A549 (cell line): ENCODE measurements at regions not wholly inside any gene's neighbourhood (a gene's known extent, or its start where the extent isn't known, plus 50 kb on each side); places are given as distances from the start of the nearest gene placed in this dataset.
A peak's percentile ranks its signal among the peaks of the same experiment; 100 is the strongest.

Source experiments
- ATAC-seq, 2 experiments: fragments of 200-7000 bp in 1 of 2; fragments of >200 bp in 1 of 2; cut with Nextera tagmentation in 1 of 2; cut with Tn5 transposase in 1 of 2; 3 replicates each; pipeline versions ENCODE4 v1.8.0 to v1.9.1; 2018 to 2020; ENCODE audit warnings: mild to moderate bottlenecking in 1 of 2, moderate library complexity in 1 of 2
- CTCF ChIA-PET: fragments of 300-600 bp; sonication (Branson Sonifier 250); formaldehyde crosslinking; extraction: SDS; loops from one replicate; lab custom pipeline; 2021; ENCODE audit warnings: antibody characterized with exemption, inconsistent platforms; lab: Yijun Ruan, JAX
- POLR2A ChIA-PET: fragments of 350-600 bp; formaldehyde crosslinking; extraction: SDS; loops from one replicate; lab custom pipeline; 2021; ENCODE audit warnings: antibody characterized with exemption, inconsistent platforms; lab: Yijun Ruan, JAX
- DNase-seq, 2 experiments: peaks; one replicate each; pipeline versions ENCODE4 v3.0.0 to v3.0.0-alpha.2; 2011 to 2016; ENCODE audit warnings: low read depth in 1 of 2, low spot score in 1 of 2
- FAIRE-seq: peaks from 2 replicates; lab custom pipeline; 2011; peaks lifted over from hg19 to GRCh38; lab: Jason Lieb, UNC
- H3K27ac ChIP-seq, 2 experiments: fragments of >200 bp; sonication (Bioruptor Twin); formaldehyde crosslinking; 3 replicates each; pipeline ENCODE4 v1.5.1; 2016 to 2017
- H3K4me1 ChIP-seq: fragments of >200 bp; sonication (Bioruptor Twin); formaldehyde crosslinking; 3 replicates; pipeline ENCODE4 v1.6.1; 2016
- H3K4me2 ChIP-seq: fragments of >200 bp; sonication (Bioruptor Twin); formaldehyde crosslinking; 3 replicates; pipeline ENCODE4 v1.6.1; 2016
- H3K4me3 ChIP-seq: fragments of >200 bp; sonication (Bioruptor Twin); formaldehyde crosslinking; 3 replicates; pipeline ENCODE4 v1.5.1; 2016
- H3K9me3 ChIP-seq: fragments of >200 bp; sonication (Bioruptor Twin); formaldehyde crosslinking; 3 replicates; pipeline ENCODE4 v1.6.1; 2016
- BHLHE40 ChIP-seq: IDR thresholded peaks from 2 replicates; pipeline ENCODE4 v1.6.1; 2012; ENCODE audit warnings: low read depth, low read length, inconsistent platforms
- CHD4 ChIP-seq: fragments of 200-600 bp; sonication (generic); IDR thresholded peaks from 2 replicates; pipeline ENCODE4 v1.6.1; 2016; ENCODE audit warnings: antibody characterized with exemption, mild to moderate bottlenecking, borderline replicate concordance
- FOSL2 ChIP-seq, 2 experiments: fragments of 450-650 bp in 1 of 2; fragments of >200 bp in 1 of 2; sonication (Bioruptor Twin) in 1 of 2; formaldehyde crosslinking; IDR thresholded peaks; 2 replicates each; pipeline versions ENCODE4 v1.5.0 to v1.6.1; 2016 to 2020; ENCODE audit warnings: mild to moderate bottlenecking in 1 of 2, moderate library complexity in 1 of 2
- GATA3 ChIP-seq: IDR thresholded peaks from 2 replicates; pipeline ENCODE4 v1.6.1; 2012; ENCODE audit warnings: borderline replicate concordance
- HDAC2 ChIP-seq: fragments of 200-600 bp; sonication (generic); IDR thresholded peaks from 2 replicates; pipeline ENCODE4 v1.6.1; 2016
- JUNB ChIP-seq: fragments of >200 bp; sonication (Bioruptor Twin); formaldehyde crosslinking; IDR thresholded peaks from 2 replicates; pipeline ENCODE4 v1.6.1; 2016
- KDM5A ChIP-seq: fragments of 200-600 bp; sonication (generic); IDR thresholded peaks from 2 replicates; pipeline ENCODE4 v1.6.1; 2016; ENCODE audit warnings: antibody characterized with exemption, mild to moderate bottlenecking
- MAFK ChIP-seq: fragments of 450-650 bp; IDR thresholded peaks from 2 replicates; pipeline ENCODE4 v1.6.1; 2014; ENCODE audit not compliant: partially characterized antibody
- MAZ ChIP-seq: fragments of 150-350 bp; IDR thresholded peaks from 2 replicates; pipeline ENCODE4 v1.6.1; 2014; ENCODE audit warnings: antibody characterized with exemption, low read depth, low read length, borderline replicate concordance
- NR3C1 ChIP-seq: fragments of >200 bp; sonication (Bioruptor Twin); formaldehyde crosslinking; IDR thresholded peaks from 3 replicates; pipeline ENCODE4 v1.6.1; 2017
- PHF8 ChIP-seq: fragments of 200-600 bp; sonication (generic); IDR thresholded peaks from 2 replicates; pipeline ENCODE4 v1.6.1; 2016; ENCODE audit warnings: low read depth, mild to moderate bottlenecking, antibody characterized with exemption, moderate library complexity, borderline replicate concordance
- POLR2AphosphoS2 ChIP-seq: conservative IDR thresholded peaks from 2 replicates; pipeline ENCODE4 v1.6.1; 2012; ENCODE audit warnings: low read length, improper control_type of control experiment, inconsistent platforms
- RAD21 ChIP-seq, 2 experiments: fragments of >200 bp in 1 of 2; sonication (Bioruptor Twin) in 1 of 2; formaldehyde crosslinking in 1 of 2; IDR thresholded peaks in 1 of 2; conservative IDR thresholded peaks in 1 of 2; 2 replicates in 1 of 2; 3 replicates in 1 of 2; pipeline ENCODE4 v1.6.1; 2012 to 2018; ENCODE audit warnings: inconsistent platforms in 1 of 2
- TP53 ChIP-seq: fragments of 250-450 bp; sonication (Bioruptor Pico); IDR thresholded peaks from 2 replicates; pipeline ENCODE4 v1.5.0; 2021; ENCODE audit warnings: mild to moderate bottlenecking, moderate library complexity
- ZC3H11A ChIP-seq: fragments of 450-650 bp; IDR thresholded peaks from 2 replicates; pipeline ENCODE4 v1.6.1; 2014; ENCODE audit warnings: antibody characterized with exemption, mild to moderate bottlenecking
- ZFP36 ChIP-seq: fragments of 450-650 bp; IDR thresholded peaks from 2 replicates; pipeline ENCODE4 v1.6.1; 2014; ENCODE audit warnings: borderline replicate concordance; ENCODE audit not compliant: partially characterized antibody
- WGBS: methylation state at CpG from one replicate; pipeline ENCODE4 v1.1.6; 2017; ENCODE audit errors: missing lambda C conversion rate; 5-methylcytosine and 5-hydroxymethylcytosine counted together
- TF ChIP-seq, protein P1 (sequence below): IDR thresholded peaks from 2 replicates; pipeline ENCODE4 v1.6.1; 2012
- TF ChIP-seq, protein P2 (sequence below): fragments of 200-600 bp; sonication (generic); IDR thresholded peaks from 2 replicates; pipeline ENCODE4 v1.6.1; 2016; ENCODE audit warnings: antibody characterized with exemption, mild to moderate bottlenecking, moderate library complexity
- TF ChIP-seq, protein P3 (sequence below): fragments of 250-450 bp; sonication (Bioruptor Pico); IDR thresholded peaks from 2 replicates; pipeline ENCODE4 v1.5.0; 2020; ENCODE audit warnings: low read depth, mild to moderate bottlenecking, moderate library complexity
- TF ChIP-seq, protein P4 (sequence below): IDR thresholded peaks from 2 replicates; pipeline ENCODE4 v1.6.1; 2012
- TF ChIP-seq, protein P5 (sequence below): fragments of 150-350 bp; IDR thresholded peaks from 2 replicates; pipeline ENCODE4 v1.6.1; 2014; ENCODE audit warnings: low read depth, mild to moderate bottlenecking, low read length
- TF ChIP-seq, protein P6 (sequence below): fragments of >200 bp; sonication (Bioruptor Twin); formaldehyde crosslinking; IDR thresholded peaks from 2 replicates; pipeline ENCODE4 v1.6.1; 2016
- TF ChIP-seq, protein P7 (sequence below): fragments of 450-650 bp; IDR thresholded peaks from 2 replicates; pipeline ENCODE4 v1.6.1; 2014; ENCODE audit warnings: antibody characterized with exemption
- TF ChIP-seq, protein P8 (sequence below): fragments of 250-450 bp; sonication (Bioruptor Pico); IDR thresholded peaks from 2 replicates; pipeline ENCODE4 v1.5.0; 2021; ENCODE audit warnings: mild to moderate bottlenecking, moderate library complexity, borderline replicate concordance

DNA sequence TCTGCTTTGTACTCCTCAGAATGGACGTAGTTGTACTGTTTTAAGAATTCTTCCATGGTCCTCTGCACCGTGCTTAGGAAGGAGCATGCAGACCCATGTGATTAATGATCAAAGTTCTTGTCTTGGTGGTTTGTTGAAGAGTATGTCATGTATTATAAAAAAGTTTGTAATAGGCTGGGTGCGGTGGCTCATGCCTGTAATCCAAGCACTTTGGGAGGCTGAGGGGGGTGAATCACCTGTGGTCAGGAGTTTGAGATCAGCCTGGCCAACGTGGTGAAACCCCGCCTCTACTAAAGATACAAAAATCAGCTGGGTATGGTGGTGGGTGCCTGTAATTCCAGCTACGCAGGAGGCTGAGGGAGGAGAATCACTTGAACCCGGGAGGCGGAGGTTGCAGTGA is 61.8 kb upstream of the RTL1 start:
- POLR2A ChIA-PET = no interaction called here
- Histone ChIP-seq H3K27ac (no peak overlapping the region), H3K4me1 (no peaks in the 10 kb centered on the region), H3K9me3 (no peaks in the 10 kb centered on the region), H3K4me3 (no peak overlapping the region), H3K4me2 (no peak overlapping the region)
- ATAC-seq = no peak
- no peak for DNase-seq
- no peak for TF ChIP-seq KDM5A
- TF ChIP-seq, protein P1, sequence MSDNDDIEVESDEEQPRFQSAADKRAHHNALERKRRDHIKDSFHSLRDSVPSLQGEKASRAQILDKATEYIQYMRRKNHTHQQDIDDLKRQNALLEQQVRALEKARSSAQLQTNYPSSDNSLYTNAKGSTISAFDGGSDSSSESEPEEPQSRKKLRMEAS = no peak
- TF ChIP-seq, protein P2, sequence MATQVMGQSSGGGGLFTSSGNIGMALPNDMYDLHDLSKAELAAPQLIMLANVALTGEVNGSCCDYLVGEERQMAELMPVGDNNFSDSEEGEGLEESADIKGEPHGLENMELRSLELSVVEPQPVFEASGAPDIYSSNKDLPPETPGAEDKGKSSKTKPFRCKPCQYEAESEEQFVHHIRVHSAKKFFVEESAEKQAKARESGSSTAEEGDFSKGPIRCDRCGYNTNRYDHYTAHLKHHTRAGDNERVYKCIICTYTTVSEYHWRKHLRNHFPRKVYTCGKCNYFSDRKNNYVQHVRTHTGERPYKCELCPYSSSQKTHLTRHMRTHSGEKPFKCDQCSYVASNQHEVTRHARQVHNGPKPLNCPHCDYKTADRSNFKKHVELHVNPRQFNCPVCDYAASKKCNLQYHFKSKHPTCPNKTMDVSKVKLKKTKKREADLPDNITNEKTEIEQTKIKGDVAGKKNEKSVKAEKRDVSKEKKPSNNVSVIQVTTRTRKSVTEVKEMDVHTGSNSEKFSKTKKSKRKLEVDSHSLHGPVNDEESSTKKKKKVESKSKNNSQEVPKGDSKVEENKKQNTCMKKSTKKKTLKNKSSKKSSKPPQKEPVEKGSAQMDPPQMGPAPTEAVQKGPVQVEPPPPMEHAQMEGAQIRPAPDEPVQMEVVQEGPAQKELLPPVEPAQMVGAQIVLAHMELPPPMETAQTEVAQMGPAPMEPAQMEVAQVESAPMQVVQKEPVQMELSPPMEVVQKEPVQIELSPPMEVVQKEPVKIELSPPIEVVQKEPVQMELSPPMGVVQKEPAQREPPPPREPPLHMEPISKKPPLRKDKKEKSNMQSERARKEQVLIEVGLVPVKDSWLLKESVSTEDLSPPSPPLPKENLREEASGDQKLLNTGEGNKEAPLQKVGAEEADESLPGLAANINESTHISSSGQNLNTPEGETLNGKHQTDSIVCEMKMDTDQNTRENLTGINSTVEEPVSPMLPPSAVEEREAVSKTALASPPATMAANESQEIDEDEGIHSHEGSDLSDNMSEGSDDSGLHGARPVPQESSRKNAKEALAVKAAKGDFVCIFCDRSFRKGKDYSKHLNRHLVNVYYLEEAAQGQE = no peak
- FAIRE-seq = no peak
- WGBS = 77% methylated on average over 8 of the region's 8 CpGs
- CTCF ChIA-PET = no interaction called here

DNA sequence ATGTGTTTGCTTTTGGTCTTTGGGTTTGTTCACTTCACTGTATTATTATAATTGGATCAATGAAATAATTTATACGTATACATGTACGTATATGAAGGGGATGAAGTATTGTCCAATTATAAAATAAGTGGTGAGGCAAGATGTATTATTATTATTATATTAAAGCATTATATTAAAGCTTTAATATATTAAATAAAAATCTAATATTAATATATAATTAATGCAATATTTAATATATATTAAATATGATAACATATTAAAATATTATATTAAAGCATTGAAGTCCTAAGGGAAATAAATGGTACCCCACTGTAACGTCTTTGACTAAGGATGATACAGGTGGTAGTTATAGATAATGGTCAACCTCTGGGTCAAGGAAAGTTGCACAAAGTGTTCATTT is 63.7 kb upstream of the RTL1 start:
- H3K4me2 ChIP-seq = no peak overlapping the region
- WGBS = 76% methylated on average over 3 of the region's 3 CpGs
- H3K4me1 ChIP-seq = no peaks in the 10 kb centered on the region
- POLR2A ChIA-PET = no interaction called here
- no peaks in the 10 kb centered on the region for H3K9me3 ChIP-seq
- ATAC-seq = no peak
- DNase-seq = no peak
- FAIRE-seq = no peak
- H3K4me3 ChIP-seq = no peak overlapping the region
- CTCF ChIA-PET = no interaction called here
- no peak for TF ChIP-seq TP53 (CRISPR knock-in tag)
- no peak for TF ChIP-seq JUNB
- no peak for TF ChIP-seq GATA3
- TF ChIP-seq ZC3H11A = no peak
- TF ChIP-seq FOSL2 (IDR thresholded peaks at IDR 0.05) = no peak
- no peak for TF ChIP-seq FOSL2 (CRISPR knock-in tag; IDR thresholded peaks at IDR 0.05)
- TF ChIP-seq, protein P3, sequence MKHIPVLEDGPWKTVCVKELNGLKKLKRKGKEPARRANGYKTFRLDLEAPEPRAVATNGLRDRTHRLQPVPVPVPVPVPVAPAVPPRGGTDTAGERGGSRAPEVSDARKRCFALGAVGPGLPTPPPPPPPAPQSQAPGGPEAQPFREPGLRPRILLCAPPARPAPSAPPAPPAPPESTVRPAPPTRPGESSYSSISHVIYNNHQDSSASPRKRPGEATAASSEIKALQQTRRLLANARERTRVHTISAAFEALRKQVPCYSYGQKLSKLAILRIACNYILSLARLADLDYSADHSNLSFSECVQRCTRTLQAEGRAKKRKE (CRISPR knock-in tag) = no peak
- TF ChIP-seq PHF8 = no peak
- no peak for TF ChIP-seq CHD4
- TF ChIP-seq, protein P4, sequence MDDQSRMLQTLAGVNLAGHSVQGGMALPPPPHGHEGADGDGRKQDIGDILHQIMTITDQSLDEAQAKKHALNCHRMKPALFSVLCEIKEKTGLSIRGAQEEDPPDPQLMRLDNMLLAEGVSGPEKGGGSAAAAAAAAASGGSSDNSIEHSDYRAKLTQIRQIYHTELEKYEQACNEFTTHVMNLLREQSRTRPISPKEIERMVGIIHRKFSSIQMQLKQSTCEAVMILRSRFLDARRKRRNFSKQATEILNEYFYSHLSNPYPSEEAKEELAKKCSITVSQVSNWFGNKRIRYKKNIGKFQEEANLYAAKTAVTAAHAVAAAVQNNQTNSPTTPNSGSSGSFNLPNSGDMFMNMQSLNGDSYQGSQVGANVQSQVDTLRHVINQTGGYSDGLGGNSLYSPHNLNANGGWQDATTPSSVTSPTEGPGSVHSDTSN = no peak
- TF ChIP-seq, protein P5, sequence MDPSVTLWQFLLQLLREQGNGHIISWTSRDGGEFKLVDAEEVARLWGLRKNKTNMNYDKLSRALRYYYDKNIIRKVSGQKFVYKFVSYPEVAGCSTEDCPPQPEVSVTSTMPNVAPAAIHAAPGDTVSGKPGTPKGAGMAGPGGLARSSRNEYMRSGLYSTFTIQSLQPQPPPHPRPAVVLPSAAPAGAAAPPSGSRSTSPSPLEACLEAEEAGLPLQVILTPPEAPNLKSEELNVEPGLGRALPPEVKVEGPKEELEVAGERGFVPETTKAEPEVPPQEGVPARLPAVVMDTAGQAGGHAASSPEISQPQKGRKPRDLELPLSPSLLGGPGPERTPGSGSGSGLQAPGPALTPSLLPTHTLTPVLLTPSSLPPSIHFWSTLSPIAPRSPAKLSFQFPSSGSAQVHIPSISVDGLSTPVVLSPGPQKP = no peak
- no peak for TF ChIP-seq ZFP36
- TF ChIP-seq BHLHE40 = no peak
- TF ChIP-seq, all 56 proteins: peak for 0
- H3K27ac ChIP-seq = no peak overlapping the region

DNA sequence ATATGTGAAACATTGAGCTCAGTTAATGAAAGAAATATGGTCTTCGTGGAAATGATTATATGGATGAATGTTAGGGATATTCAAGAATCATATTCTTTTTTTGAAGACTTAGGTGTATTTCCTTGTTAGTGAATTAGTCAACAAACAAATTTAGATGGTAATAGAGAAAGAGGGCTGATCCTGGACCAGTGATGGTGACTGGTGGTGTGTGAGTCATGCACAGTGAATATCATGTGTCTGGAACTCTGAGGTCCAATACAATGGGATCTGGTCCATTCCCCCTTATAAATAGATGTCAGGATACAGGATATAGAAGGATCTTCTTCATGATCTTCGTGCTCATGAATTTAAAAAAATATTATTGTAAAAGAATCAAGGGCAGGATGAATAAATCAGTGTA is 64.4 kb upstream of the RTL1 start:
- FAIRE-seq = peak; percentile 83
- 0 out of 3 replicates have a peak, but pooled peaks cover 3% of the 10 kb centered on the region for H3K4me1 ChIP-seq
- ChIA-PET CTCF (no interaction called here), POLR2A (no interaction called here)
- no peaks in the 10 kb centered on the region for H3K9me3 ChIP-seq
- H3K4me2 ChIP-seq = no peak overlapping the region
- H3K27ac ChIP-seq = no peak overlapping the region
- 51% methylated on average over 2 of the region's 2 CpGs for WGBS
- DNase-seq = no peak
- no peak for ATAC-seq
- H3K4me3 ChIP-seq = no peak overlapping the region
- TF ChIP-seq MAFK (no peak), RAD21 (conservative IDR thresholded peaks at IDR 0.05 in 1 of 2, IDR thresholded peaks at IDR 0.05 in 1 of 2) (no peak), FOSL2 (IDR thresholded peaks at IDR 0.05) (no peak), FOSL2 (CRISPR knock-in tag; IDR thresholded peaks at IDR 0.05) (no peak), NR3C1 (no peak), POLR2AphosphoS2 (no peak), HDAC2 (no peak), MAZ (no peak)
- TF ChIP-seq, protein P6, sequence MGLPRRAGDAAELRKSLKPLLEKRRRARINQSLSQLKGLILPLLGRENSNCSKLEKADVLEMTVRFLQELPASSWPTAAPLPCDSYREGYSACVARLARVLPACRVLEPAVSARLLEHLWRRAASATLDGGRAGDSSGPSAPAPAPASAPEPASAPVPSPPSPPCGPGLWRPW = no peak
- TF ChIP-seq, protein P7, sequence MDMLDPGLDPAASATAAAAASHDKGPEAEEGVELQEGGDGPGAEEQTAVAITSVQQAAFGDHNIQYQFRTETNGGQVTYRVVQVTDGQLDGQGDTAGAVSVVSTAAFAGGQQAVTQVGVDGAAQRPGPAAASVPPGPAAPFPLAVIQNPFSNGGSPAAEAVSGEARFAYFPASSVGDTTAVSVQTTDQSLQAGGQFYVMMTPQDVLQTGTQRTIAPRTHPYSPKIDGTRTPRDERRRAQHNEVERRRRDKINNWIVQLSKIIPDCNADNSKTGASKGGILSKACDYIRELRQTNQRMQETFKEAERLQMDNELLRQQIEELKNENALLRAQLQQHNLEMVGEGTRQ = no peak
- TF ChIP-seq, protein P8, sequence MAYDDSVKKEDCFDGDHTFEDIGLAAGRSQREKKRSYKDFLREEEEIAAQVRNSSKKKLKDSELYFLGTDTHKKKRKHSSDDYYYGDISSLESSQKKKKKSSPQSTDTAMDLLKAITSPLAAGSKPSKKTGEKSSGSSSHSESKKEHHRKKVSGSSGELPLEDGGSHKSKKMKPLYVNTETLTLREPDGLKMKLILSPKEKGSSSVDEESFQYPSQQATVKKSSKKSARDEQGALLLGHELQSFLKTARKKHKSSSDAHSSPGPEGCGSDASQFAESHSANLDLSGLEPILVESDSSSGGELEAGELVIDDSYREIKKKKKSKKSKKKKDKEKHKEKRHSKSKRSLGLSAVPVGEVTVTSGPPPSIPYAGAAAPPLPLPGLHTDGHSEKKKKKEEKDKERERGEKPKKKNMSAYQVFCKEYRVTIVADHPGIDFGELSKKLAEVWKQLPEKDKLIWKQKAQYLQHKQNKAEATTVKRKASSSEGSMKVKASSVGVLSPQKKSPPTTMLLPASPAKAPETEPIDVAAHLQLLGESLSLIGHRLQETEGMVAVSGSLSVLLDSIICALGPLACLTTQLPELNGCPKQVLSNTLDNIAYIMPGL (CRISPR knock-in tag) = no peak
